GM18519 (cell line): ENCODE measurements at regions not wholly inside any gene's neighbourhood (a gene's known extent, or its start where the extent isn't known, plus 50 kb on each side); places are given as distances from the start of the nearest gene placed in this dataset.

Experiments used
- ATAC-seq: cut with Tn5 transposase; IDR thresholded peaks from one replicate; pipeline ENCODE4 v1.9.1; 2021; ENCODE audit warnings: mild to moderate bottlenecking, moderate library complexity; ENCODE audit not compliant: unreplicated experiment, low FRiP score

- ATAC-seq = no peak
These were observed 260.5 kb downstream of the CENPW start for GRCh38 chr6:126600258-126600916.

- no peak for ATAC-seq
These were observed 263.5 kb downstream of the CENPW start for GRCh38 chr6:126603410-126603809.

GRCh38 chr6:126605089-126605488, 265.2 kb downstream of the CENPW start:
- ATAC-seq = no peak

GRCh38 chr6:126607289-126607688, 267.4 kb downstream of the CENPW start:
- no peak for ATAC-seq

GRCh38 chr6:126608681-126609080, 268.8 kb downstream of the CENPW start:
- ATAC-seq = no peak

- ATAC-seq = peak; percentile 51
These were observed 275.0 kb downstream of the CENPW start for GRCh38 chr6:126614642-126615504.

- no peak for ATAC-seq
These were observed 277.0 kb downstream of the CENPW start for GRCh38 chr6:126616866-126617265.

- ATAC-seq = no peak
These were observed 278.9 kb downstream of the CENPW start for GRCh38 chr6:126618639-126619343.

GRCh38 chr6:126620719-126621118, 280.8 kb downstream of the CENPW start:
- no peak for ATAC-seq

- no peak for ATAC-seq
These were observed 285.1 kb downstream of the CENPW start for GRCh38 chr6:126625019-126625418.

GRCh38 chr6:126628125-126628524, 288.2 kb downstream of the CENPW start:
- ATAC-seq = peak; percentile 55

- no peak for ATAC-seq
These were observed 291.4 kb downstream of the CENPW start for GRCh38 chr6:126631363-126631762.

GRCh38 chr6:126632271-126632670, 292.4 kb downstream of the CENPW start:
- ATAC-seq = no peak

- no peak for ATAC-seq
These were observed 293.5 kb downstream of the CENPW start for GRCh38 chr6:126633373-126633772.

- ATAC-seq = no peak
These were observed 300.4 kb downstream of the CENPW start for GRCh38 chr6:126640356-126640755.

GRCh38 chr6:126640921-126641320, 301.0 kb downstream of the CENPW start:
- no peak for ATAC-seq

GRCh38 chr6:126641641-126642040, 301.7 kb downstream of the CENPW start:
- ATAC-seq = no peak

GRCh38 chr6:126643352-126643751, 303.4 kb downstream of the CENPW start:
- no peak for ATAC-seq

GRCh38 chr6:126650931-126651330, 311.0 kb downstream of the CENPW start:
- no peak for ATAC-seq

- no peak for ATAC-seq
These were observed 317.8 kb downstream of the CENPW start for GRCh38 chr6:126657561-126658175.

GRCh38 chr6:126660376-126660775, 320.5 kb downstream of the CENPW start:
- ATAC-seq = no peak
